GM19351 (cell line): ENCODE measurements at regions not wholly inside any gene's neighbourhood (a gene's known extent, or its start where the extent isn't known, plus 50 kb on each side); places are given as distances from the start of the nearest gene placed in this dataset.
"Not testable (repeated sequence)": the region's sequence is repeated elsewhere in the genome, so short reads cannot be mapped to it uniquely, and the experiment has no call there.

Experiments
- ATAC-seq: cut with Tn5 transposase; IDR thresholded peaks from one replicate; pipeline ENCODE4 v1.9.1; 2021; ENCODE audit warnings: mild to moderate bottlenecking, moderate library complexity; ENCODE audit not compliant: unreplicated experiment

- ATAC-seq: no peak
Measured at GRCh38 chr10:57706016-57706415, 561.7 kb downstream of the IPMK start.

- ATAC-seq: no peak
Measured at GRCh38 chr10:57699944-57700343, 567.8 kb downstream of the IPMK start.

- no peak for ATAC-seq
Measured at GRCh38 chr10:57696641-57697040, 571.1 kb downstream of the IPMK start.

- ATAC-seq: no peak
Measured at GRCh38 chr10:57694956-57695608, 572.6 kb downstream of the IPMK start.

DNA sequence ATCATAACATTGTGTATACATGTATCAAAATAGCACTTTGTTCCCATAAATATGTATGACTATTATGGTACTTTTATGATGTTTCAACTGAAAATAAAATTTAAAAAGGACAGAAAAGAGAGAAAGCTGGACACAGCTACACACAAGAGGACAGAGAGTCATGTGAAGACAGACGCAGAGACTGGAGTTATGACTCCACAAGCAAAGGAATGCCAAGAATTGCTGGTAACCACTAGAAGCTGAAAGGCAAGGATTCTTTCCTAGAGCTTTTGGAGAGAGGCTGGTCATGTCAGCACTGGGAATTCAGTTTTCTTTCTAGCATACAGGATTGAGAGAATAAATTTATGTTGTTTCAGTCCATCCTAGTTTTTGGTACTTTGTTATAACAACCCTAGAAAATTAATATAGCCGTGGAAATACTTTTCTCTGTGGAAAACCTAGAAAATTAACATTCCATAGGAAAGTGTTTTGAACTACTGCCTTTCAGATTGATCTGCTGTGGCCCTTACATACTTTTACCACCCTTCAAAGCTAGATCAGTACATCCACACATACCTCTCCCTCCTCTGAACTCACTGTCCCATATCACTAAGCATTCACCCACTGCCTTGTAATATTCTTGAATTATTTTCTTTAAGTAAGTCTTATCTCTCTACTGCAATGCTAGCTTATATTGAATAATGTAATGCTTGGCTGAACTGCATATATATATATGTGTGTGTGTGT, 575.3 kb downstream of the IPMK start:
- ATAC-seq: no peak

DNA sequence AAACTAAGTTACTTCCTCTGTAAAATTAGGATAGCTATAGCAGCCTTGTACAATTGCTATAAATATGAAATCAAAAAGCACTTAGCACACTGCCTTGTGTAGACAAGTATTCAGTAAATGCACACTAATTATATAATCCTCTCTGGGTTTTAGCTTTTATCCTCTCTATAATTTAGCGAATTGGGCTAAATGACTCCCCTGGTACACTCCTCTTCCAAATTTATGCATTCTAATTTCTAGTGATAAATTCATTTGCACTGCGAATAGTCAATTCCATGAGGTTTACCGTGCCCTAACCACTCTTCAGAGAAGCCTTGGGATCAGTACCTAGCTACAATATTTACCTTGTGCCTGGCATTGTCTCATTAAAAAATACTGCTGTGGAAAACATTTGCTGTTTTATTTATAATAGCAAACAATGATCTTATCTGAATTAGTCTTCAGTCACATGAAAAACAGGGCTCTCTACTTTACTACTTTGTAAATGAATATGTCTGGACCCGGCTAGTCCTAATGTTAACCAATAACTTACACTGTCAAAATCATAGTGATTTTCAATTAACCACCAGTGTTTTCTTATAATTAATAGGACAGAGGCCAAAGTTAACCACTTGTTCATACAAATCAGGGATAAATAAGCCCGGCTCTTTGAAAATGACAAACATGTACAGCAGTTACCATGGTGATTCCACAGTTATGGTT, 577.9 kb downstream of the IPMK start:
- no peak for ATAC-seq

- no peak for ATAC-seq
Measured at GRCh38 chr10:57679916-57680315, 587.8 kb downstream of the IPMK start.

- ATAC-seq: no peak
Measured at GRCh38 chr10:57675125-57675524, 592.6 kb downstream of the IPMK start.

DNA sequence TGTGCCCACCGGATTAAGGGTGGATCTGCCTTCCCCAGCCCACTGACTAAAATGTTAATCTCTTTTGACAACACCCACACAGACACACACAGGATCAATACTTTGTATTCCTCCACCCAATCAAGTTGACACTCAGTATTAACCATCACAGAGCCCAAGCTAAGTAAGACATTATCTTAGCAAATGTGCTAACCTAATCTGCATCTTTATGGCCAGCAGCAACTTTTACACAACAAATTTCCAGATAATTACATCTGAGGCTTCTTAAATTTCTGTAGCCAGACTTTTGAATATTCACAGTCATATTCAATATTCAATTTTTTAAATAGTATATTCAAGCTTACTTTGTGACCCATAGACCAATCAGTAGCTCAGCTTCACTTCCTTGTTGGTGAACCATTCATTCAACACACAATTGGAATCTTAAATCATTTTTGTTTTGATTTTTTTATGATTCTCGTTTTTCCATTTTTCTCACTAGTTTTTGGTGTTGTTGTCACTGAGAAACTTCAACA, 594.2 kb downstream of the IPMK start:
- ATAC-seq: no peak

DNA sequence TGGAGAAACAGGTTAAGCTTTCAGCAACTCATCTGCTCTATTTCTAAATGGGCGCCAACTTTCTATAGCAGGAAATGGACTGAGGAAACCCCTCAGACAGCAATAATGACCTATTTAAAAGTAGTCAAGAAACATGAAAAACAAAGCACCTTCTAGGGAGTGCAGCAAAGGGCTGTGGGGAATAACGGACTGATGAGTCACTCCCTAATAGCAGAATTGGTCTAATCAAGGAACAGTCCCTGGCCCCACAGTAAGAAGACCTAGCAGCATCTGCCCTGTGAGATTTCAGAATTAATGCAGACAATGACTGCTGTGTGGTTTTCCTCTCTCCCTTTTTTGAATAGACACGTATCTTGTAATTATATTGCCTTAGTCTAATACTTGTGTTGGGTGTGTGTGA, 602.9 kb downstream of the IPMK start:
- ATAC-seq: no peak

- no peak for ATAC-seq
Measured at GRCh38 chr10:57663401-57663800, 604.3 kb downstream of the IPMK start.

- ATAC-seq: no peak
Measured at GRCh38 chr10:57661206-57661605, 606.5 kb downstream of the IPMK start.

DNA sequence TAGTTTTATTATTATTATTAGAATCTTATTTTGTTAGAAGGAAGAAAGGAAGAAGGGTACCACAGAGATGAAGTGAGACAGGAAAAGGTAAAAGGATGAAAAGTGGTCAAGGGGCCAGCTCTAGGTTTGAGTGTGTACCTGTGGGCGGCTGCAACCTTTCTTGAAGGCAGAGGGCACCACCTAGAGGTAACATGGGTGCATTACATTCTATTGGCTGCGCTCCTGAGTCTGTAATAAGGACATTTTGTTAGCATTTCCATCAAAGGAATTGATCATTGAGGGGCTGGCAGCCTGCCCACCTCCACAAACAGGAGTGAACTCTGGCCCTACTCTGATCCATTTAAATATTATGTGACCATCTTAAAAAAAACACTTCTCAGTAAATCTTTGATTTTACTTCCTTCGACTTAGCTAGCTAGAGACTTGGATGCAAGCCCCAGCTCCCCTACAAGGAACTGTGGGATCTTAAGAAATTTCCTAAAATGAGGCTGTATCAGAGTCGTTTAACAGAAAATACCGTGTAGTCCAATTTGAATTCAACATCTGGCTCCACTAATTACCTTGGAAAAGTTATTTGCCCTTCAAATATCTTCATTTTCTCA, 610.4 kb downstream of the IPMK start:
- ATAC-seq: peak; percentile 93

DNA sequence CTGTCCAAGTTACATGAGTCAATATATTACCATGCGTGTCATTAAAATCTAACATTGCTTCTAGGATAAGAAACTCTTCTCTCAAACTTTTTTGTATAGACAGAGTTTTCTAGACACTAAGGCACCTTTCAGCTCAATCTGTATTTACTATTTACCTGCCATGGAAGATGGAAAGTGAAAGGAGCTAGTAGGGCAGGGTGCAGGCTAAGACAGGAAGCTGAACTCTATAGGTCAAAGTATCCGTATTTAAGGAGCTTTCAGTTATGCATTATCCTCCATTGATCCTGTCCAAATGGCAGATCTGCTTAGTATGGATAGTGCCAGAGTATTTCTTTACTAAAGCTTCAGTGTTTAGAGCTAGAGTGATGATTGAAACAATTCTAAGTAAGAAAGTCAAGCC, 612.8 kb downstream of the IPMK start:
- no peak for ATAC-seq

- ATAC-seq: not testable (repeated sequence)
Measured at GRCh38 chr10:57645108-57645507, 622.6 kb downstream of the IPMK start.

DNA sequence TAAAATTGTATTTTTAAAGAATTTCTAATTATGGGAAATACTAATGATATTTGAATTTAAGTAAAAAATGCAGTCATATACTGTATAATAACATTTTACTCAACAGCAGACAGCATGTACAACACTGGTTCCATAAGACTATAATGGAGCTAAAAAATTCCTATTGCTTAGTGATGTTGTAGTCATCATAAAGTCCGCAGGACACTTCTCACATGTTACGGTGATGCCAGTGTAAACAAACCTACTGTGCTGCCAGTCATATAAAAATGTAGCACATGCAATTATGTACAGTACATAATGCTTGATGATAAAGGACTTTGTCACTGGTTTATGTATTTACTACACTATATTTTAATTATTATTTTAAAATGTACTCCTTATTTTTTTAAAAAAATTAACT, 629.3 kb downstream of the IPMK start:
- no peak for ATAC-seq

DNA sequence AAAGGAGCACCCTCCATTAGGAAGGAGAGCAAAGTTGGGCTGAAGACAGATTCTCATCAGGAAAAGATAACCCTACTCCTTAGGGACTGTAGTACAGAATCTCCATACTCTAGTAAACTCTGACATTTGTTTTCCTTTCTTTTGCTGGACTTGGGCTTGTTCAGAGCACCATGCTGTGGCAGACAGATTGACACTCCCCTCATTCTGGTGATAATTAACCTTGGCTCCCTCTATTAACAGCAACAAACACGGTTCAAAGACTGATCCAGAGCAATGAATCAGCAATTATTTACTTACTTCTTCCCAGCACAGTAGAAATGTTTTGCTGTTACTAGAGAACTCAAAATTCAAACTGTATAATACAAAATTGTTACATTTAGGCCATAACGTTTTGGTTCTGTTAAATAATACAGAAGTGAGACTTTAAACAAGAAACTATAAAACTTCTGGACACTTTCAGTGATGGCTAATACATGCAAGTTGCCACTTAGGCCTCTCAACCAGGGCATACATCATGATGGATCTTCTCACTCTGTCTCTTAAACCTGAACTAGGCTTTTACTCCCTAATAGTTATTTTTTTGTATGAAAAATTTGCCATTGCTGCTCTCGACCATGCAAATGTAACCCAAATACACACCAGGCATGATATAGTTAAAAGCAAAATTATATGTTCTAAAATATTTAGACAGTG, 639.0 kb downstream of the IPMK start:
- no peak for ATAC-seq

DNA sequence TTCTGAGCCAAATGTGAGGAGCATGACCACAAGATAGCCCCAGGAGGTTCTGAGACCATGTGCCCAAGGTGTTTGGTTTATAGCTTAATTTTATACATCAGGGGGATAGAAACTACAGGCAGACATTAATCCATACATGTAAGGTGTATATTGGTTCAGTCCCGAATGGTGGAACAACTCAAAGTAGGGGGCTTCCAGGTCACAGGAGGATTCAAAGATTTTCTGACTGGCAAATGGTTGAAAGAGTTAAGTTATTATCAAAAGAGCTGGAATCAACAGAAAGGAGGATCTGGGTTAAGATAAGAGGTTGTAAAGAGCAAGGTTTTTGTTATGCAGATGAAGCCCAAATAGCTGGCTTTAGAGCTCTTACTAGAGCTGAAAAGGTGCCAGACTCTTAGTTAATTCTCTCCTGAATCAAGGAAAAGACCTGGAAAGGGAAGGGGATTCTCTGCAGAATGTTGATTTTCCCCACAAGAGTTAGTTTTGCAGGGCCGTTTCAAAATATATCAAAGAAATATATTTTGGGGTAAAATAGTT, 640.0 kb downstream of the IPMK start:
- no peak for ATAC-seq

DNA sequence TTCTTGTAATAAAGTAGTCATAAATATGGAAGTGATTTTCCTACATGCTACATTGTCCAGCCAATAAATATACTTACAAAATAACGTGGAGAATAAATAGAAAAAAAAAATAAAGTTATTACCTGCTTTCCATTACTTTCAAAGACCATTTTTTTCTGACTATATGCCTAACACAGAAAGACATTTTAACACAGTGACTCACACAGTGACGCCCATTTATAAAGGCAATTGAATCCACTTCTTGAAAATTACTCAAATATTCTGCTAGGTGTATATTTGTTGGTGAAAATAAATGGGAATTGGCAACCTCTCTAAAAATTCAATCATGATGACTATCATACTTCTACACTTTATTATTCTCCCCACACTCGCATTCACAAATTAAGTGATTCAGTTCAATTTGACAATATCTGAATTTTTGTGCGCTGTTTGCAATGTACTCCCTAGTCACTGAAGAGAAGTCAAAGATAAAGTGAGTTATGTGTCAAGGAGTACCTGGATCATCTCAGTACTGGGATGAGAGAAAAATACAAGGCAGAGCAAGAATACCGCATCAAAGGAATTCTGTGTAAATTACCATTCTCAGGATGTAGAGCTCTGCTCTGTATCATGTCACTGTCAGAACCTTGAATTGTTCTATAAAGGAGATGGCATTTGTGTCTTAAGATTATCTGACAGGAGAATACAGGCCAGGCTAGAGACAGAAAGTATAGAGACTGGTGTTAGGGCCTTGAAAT, 642.7 kb downstream of the IPMK start:
- ATAC-seq: no peak

DNA sequence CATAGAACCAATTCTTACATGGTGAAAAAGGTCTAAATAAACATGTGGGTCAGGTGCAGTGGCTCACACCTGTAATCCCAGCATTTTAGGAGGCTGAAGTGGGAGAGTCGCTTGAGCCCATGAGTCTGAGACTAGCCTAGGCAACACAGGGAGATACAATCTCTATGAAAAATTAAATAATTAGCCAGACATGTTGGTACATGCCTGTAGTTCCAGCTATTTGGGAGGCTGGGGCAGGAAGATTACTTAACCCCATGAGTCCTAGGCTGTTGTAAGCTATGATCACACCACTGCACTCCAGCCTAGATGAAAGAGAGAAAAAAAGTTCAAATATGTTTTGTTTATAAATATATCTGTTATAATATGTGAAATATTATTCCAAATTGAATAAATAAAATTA, 643.6 kb downstream of the IPMK start:
- ATAC-seq: no peak
